ENCODE measurements at regions not wholly inside any gene's neighbourhood (a gene's known extent, or its start where the extent isn't known, plus 50 kb on each side); places are given as distances from the start of the nearest gene placed in this dataset.
A peak's percentile ranks its signal among the peaks of the same experiment; 100 is the strongest.

DNA sequence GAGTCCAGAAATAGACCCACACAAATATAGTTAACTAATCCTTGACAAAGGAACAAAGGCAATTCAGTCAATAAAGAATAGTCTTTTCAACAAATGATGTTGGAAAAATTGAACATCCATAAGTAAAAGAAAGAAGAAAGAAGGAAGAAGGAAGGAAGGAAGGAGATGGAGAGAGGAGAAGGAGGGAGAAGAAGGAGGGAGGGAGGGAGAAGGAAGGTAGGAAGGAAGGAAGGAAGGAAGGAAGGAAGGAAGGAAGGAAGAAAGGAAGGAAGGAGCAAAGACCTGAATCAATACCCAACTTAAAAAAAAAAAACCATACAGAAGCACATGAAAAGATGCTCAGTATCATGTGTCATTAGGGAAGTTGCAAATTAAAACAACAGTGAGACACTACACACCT, 148.3 kb downstream of the ATL2 start:
- no peak for TF ChIP-seq ZFX (IDR thresholded peaks at IDR 0.05)
- TF ChIP-seq, protein P1, sequence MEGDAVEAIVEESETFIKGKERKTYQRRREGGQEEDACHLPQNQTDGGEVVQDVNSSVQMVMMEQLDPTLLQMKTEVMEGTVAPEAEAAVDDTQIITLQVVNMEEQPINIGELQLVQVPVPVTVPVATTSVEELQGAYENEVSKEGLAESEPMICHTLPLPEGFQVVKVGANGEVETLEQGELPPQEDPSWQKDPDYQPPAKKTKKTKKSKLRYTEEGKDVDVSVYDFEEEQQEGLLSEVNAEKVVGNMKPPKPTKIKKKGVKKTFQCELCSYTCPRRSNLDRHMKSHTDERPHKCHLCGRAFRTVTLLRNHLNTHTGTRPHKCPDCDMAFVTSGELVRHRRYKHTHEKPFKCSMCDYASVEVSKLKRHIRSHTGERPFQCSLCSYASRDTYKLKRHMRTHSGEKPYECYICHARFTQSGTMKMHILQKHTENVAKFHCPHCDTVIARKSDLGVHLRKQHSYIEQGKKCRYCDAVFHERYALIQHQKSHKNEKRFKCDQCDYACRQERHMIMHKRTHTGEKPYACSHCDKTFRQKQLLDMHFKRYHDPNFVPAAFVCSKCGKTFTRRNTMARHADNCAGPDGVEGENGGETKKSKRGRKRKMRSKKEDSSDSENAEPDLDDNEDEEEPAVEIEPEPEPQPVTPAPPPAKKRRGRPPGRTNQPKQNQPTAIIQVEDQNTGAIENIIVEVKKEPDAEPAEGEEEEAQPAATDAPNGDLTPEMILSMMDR (conservative IDR thresholded peaks at IDR 0.05): no peak
- no peak overlapping the region for H3K27ac ChIP-seq

DNA sequence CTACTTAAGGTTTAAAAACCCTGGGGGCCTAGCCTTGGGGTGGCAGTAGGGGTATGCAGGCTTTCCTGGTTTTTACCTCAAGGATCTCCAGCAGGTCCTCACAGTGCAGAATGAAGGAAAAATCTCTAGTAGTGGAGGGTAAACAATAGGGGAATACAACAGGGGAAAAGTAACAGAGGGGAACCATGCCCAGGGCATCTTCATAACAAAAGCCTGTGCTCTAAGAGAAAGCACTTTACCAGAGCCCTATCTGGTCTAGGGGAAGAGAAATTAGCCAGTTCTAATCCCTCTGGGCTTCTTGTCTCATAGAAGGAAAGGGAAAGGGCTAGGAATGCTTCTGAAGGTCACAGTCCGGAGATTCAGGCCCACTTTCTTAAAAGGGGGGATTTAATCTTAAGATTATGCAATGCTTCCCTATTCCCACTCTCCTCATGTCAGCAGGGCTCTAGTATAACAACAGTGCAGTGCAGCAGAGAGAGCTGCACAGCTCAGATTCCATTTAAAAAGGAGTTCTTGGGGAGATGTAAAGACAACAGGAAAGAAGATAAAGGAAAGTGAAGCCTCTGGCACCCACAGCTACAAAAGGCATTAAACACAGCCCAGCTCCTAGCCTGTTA, 149.0 kb upstream of the CYP1B1 start:
- H3K27ac ChIP-seq: no peak overlapping the region
- TF ChIP-seq, protein P1 (conservative IDR thresholded peaks at IDR 0.05): no peak
- no peak for TF ChIP-seq ZFX (IDR thresholded peaks at IDR 0.05)

DNA sequence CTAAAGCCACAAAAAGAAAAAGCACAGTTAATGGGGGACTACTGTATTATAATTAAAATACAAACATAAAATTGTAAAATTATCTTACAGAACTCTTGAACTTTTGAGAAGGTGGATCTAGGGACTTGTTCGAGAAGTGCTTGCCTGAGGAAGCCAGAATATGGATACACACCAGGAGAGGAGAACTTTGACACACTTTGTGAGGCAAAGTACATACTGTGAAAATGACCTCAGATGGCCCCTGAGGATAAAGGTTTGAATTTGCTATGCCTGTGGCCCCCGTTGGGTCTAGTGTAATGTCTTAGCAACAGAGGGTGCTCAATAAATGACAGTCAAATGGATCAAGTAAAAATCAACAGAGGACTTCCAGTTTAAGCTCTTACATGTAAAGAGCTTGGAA, 148.2 kb upstream of the CYP1B1 start:
- TF ChIP-seq, protein P1 (conservative IDR thresholded peaks at IDR 0.05): no peak
- no peak for TF ChIP-seq ZFX (IDR thresholded peaks at IDR 0.05)
- no peak overlapping the region for H3K27ac ChIP-seq

DNA sequence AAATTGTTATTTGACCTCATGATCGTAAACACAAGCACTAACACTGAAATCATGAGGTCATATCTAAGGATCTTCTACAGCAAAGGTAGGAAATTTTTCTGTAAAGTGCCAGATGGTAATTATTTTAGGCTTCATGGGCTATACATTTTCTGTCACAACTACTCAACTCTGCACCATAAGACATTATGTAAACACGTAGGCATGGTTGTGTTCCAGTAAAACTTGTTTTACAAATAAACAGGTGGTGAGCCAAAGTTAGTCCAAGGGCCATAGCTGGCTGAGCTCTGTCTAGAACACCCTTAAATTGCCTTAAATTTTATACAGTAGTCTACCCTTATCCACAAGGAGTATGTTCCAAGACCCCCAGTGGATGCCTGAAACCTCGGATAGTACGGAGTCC, 147.3 kb upstream of the CYP1B1 start:
- peak overlapping the region; percentile 51; the same call in 1 of the 2 replicates for H3K27ac ChIP-seq
- TF ChIP-seq ZFX (IDR thresholded peaks at IDR 0.05): no peak
- TF ChIP-seq, protein P1 (conservative IDR thresholded peaks at IDR 0.05): no peak

DNA sequence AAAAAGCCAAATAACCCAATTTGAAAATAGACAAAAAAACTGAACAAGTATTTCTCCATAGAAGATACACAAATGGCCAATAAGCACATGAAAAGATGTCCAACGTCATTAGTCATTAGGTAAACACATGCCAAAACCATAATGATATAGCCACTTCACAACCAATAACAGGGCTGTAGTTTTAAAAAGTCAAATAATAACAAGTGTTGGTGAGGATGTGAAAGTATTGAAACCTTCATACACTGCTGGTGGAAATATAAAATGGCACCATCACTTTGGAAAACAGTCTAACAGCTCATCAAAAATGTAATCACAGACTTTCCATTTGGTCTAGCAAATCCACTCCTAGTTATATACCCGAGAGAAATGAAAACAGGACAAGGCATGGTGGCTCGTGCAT, 144.2 kb upstream of the CYP1B1 start:
- no peak overlapping the region for H3K27ac ChIP-seq
- no peak for TF ChIP-seq ZFX (IDR thresholded peaks at IDR 0.05)
- TF ChIP-seq, protein P1 (conservative IDR thresholded peaks at IDR 0.05): no peak

DNA sequence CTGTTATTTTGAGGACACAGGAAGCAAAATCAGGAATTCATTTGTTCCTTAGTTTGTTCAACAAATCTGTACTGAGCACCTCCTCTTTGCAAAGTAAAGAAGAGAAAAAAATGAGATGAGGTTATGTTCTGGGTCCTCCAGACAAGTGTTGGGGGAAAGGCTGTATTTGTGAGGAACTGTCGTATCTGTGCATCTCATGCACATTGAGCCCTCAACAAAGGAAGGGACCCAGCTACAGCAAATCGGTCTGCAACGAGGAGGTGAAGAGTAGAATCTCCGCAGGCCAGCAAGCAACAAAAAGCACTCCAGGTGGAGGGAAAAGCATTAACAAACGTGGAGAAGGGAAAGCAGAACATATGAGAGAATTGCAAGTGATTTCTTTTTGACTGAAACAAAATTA, 143.0 kb upstream of the CYP1B1 start:
- TF ChIP-seq ZFX (IDR thresholded peaks at IDR 0.05): no peak
- TF ChIP-seq, protein P1 (conservative IDR thresholded peaks at IDR 0.05): no peak

DNA sequence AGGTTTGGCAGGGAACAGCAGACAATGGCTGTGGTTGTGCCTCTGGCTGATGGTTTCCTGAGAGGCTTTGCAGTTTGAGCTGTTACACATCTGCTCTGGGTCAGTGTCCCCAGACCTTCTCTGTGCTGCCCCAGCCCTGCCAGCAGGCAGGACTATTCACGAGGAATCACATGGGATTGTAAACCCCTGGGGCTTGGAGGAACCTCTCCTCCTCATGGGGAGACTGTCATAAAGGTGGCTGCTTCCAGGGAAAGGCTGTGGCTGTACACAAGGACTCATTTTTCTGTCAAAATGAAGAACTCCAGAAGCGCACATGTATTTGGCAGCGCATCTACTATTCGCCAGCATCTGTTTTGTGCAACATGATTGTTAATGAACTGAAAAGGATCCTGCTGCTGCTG, 142.6 kb upstream of the CYP1B1 start:
- H3K27ac ChIP-seq: no peak overlapping the region
- TF ChIP-seq, protein P1 (conservative IDR thresholded peaks at IDR 0.05): no peak

More for the DNA sequence above, 143.0 kb upstream of the CYP1B1 start:
- no peak overlapping the region for H3K27ac ChIP-seq

Data from C4-2B (cell line).